WTC11 (cell line): ENCODE measurements at regions not wholly inside any gene's neighbourhood (a gene's known extent, or its start where the extent isn't known, plus 50 kb on each side); places are given as distances from the start of the nearest gene placed in this dataset.

Experiments
- ATAC-seq: fragments of 200-7000 bp; cut with Tn5 transposase; 2 replicates; pipeline ENCODE4 v1.10.0; 2021; ENCODE audit warnings: mild to moderate bottlenecking, moderate library complexity
- CTCF ChIA-PET: fragments of 300-600 bp; sonication (Branson Sonifier 250); formaldehyde crosslinking; loops from one replicate; lab custom pipeline; 2021; ENCODE audit warnings: antibody characterized with exemption; lab: Charles Lee
- POLR2A ChIA-PET: fragments of 350-600 bp; sonication (Branson Sonifier 250); formaldehyde crosslinking; loops from one replicate; lab custom pipeline; 2021; ENCODE audit warnings: antibody characterized with exemption; lab: Charles Lee
- DNase-seq: peaks from one replicate; pipeline ENCODE4 v3.0.0; 2021; ENCODE audit warnings: low spot score
- H3K27ac Mint-ChIP-seq: 2 replicates; pipeline ENCODE4 v1.8.0; 2021; ENCODE audit warnings: mixed read lengths
- H3K27me3 Mint-ChIP-seq: 2 replicates; pipeline ENCODE4 v1.8.0; 2021; ENCODE audit warnings: low read depth, mild to moderate bottlenecking, moderate library complexity, mixed read lengths
- H3K36me3 Mint-ChIP-seq: 2 replicates; pipeline ENCODE4 v1.8.0; 2021; ENCODE audit warnings: mixed read lengths
- H3K4me1 Mint-ChIP-seq: 2 replicates; pipeline ENCODE4 v1.8.0; 2022; ENCODE audit warnings: mixed read lengths
- H3K4me3 Mint-ChIP-seq: 2 replicates; pipeline ENCODE4 v1.8.0; 2021; ENCODE audit warnings: mild to moderate bottlenecking, moderate library complexity, mixed read lengths
- H3K9me3 Mint-ChIP-seq: 2 replicates; pipeline ENCODE4 v1.8.0; 2021; ENCODE audit warnings: mixed read lengths
- CBFB ChIP-seq: sonication (generic); formaldehyde crosslinking; IDR thresholded peaks from 2 replicates; pipeline ENCODE4 v1.8.1; 2022; ENCODE audit warnings: mild to moderate bottlenecking, low read depth, missing genetic modification reagents
- CTCF ChIP-seq: fragments of 200-600 bp; IDR thresholded peaks from 2 replicates; pipeline ENCODE4 v1.8.0; 2022; ENCODE audit warnings: antibody characterized with exemption
- EMX1 ChIP-seq: fragments of 250-450 bp; sonication (Bioruptor Pico); IDR thresholded peaks from 2 replicates; pipeline ENCODE4 v1.8.0; 2021; ENCODE audit warnings: mild to moderate bottlenecking
- FOXP1 ChIP-seq: sonication (generic); formaldehyde crosslinking; IDR thresholded peaks from 2 replicates; pipeline ENCODE4 v1.8.0; 2022; ENCODE audit warnings: missing genetic modification reagents, mild to moderate bottlenecking, moderate library complexity, borderline replicate concordance
- NFYB ChIP-seq: sonication (generic); formaldehyde crosslinking; conservative IDR thresholded peaks from 2 replicates; pipeline ENCODE4 v1.8.0; 2022; ENCODE audit warnings: low read depth, missing genetic modification reagents
- NR3C1 ChIP-seq: sonication (generic); formaldehyde crosslinking; conservative IDR thresholded peaks from 2 replicates; pipeline ENCODE4 v1.8.1; 2023; ENCODE audit warnings: low read depth, mild to moderate bottlenecking, missing genetic modification reagents
- OVOL2 ChIP-seq: fragments of 250-450 bp; sonication (Bioruptor Pico); IDR thresholded peaks from 2 replicates; pipeline ENCODE4 v1.9.0; 2021; ENCODE audit warnings: mild to moderate bottlenecking, borderline replicate concordance
- RELA ChIP-seq: sonication (generic); formaldehyde crosslinking; IDR thresholded peaks from 2 replicates; pipeline ENCODE4 v1.8.1; 2022; ENCODE audit warnings: missing genetic modification reagents, mild to moderate bottlenecking, borderline replicate concordance
- SMAD3 ChIP-seq: sonication (generic); formaldehyde crosslinking; IDR thresholded peaks from 2 replicates; pipeline ENCODE4 v1.8.0; 2022; ENCODE audit warnings: missing genetic modification reagents, mild to moderate bottlenecking, borderline replicate concordance
- USF2 ChIP-seq: sonication (generic); formaldehyde crosslinking; IDR thresholded peaks from 2 replicates; pipeline ENCODE4 v1.8.1; 2023; ENCODE audit warnings: mild to moderate bottlenecking, missing genetic modification reagents, moderate library complexity
- ZBTB21 ChIP-seq: sonication (generic); formaldehyde crosslinking; IDR thresholded peaks from 2 replicates; pipeline ENCODE4 v1.8.1; 2023; ENCODE audit warnings: mild to moderate bottlenecking, missing genetic modification reagents, borderline replicate concordance
- ZBTB43 ChIP-seq: sonication (generic); formaldehyde crosslinking; IDR thresholded peaks from 2 replicates; pipeline ENCODE4 v1.8.1; 2023; ENCODE audit warnings: mild to moderate bottlenecking, missing genetic modification reagents
- ZNF121 ChIP-seq: sonication (generic); formaldehyde crosslinking; IDR thresholded peaks from 2 replicates; pipeline ENCODE4 v1.8.0; 2023; ENCODE audit warnings: missing genetic modification reagents
- ZNF138 ChIP-seq: sonication (generic); formaldehyde crosslinking; conservative IDR thresholded peaks from 2 replicates; pipeline ENCODE4 v1.8.1; 2022; ENCODE audit warnings: mild to moderate bottlenecking, moderate library complexity, missing genetic modification reagents
- ZNF263 ChIP-seq: sonication (generic); formaldehyde crosslinking; IDR thresholded peaks from 2 replicates; pipeline ENCODE4 v1.8.1; 2022; ENCODE audit warnings: low read depth, mild to moderate bottlenecking, moderate library complexity, missing genetic modification reagents
- ZNF317 ChIP-seq: sonication (generic); formaldehyde crosslinking; IDR thresholded peaks from 2 replicates; pipeline ENCODE4 v1.8.1; 2023; ENCODE audit warnings: low read depth, mild to moderate bottlenecking, moderate library complexity, missing genetic modification reagents, borderline replicate concordance
- ZNF512 ChIP-seq: sonication (generic); formaldehyde crosslinking; IDR thresholded peaks from 2 replicates; pipeline ENCODE4 v1.8.1; 2022; ENCODE audit warnings: missing genetic modification reagents, borderline replicate concordance
- ZNF532 ChIP-seq: fragments of 250-450 bp; sonication (Bioruptor Pico); IDR thresholded peaks from 2 replicates; pipeline ENCODE4 v1.9.0; 2021; ENCODE audit warnings: mild to moderate bottlenecking, borderline replicate concordance
- TF ChIP-seq, protein P1 (sequence below): sonication (generic); formaldehyde crosslinking; conservative IDR thresholded peaks from 2 replicates; pipeline ENCODE4 v1.8.1; 2023; ENCODE audit warnings: mild to moderate bottlenecking, low read depth, missing genetic modification reagents, moderate library complexity
- TF ChIP-seq, protein P2 (sequence below): fragments of 250-450 bp; sonication (Bioruptor Pico); conservative IDR thresholded peaks from 2 replicates; pipeline ENCODE4 v1.9.0; 2021; ENCODE audit warnings: mild to moderate bottlenecking
- TF ChIP-seq, protein P3 (sequence below): sonication (generic); formaldehyde crosslinking; IDR thresholded peaks from 2 replicates; pipeline ENCODE4 v1.8.0; 2022; ENCODE audit warnings: mild to moderate bottlenecking, missing genetic modification reagents

GRCh38 chr12:131195796-131196195, 242.1 kb downstream of the ADGRD1 start (continued):
- TF ChIP-seq, protein P1, sequence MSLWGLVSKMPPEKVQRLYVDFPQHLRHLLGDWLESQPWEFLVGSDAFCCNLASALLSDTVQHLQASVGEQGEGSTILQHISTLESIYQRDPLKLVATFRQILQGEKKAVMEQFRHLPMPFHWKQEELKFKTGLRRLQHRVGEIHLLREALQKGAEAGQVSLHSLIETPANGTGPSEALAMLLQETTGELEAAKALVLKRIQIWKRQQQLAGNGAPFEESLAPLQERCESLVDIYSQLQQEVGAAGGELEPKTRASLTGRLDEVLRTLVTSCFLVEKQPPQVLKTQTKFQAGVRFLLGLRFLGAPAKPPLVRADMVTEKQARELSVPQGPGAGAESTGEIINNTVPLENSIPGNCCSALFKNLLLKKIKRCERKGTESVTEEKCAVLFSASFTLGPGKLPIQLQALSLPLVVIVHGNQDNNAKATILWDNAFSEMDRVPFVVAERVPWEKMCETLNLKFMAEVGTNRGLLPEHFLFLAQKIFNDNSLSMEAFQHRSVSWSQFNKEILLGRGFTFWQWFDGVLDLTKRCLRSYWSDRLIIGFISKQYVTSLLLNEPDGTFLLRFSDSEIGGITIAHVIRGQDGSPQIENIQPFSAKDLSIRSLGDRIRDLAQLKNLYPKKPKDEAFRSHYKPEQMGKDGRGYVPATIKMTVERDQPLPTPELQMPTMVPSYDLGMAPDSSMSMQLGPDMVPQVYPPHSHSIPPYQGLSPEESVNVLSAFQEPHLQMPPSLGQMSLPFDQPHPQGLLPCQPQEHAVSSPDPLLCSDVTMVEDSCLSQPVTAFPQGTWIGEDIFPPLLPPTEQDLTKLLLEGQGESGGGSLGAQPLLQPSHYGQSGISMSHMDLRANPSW = no peak
- TF ChIP-seq ZNF121 (CRISPR knock-in tag) (no peak), RELA (no peak), CTCF (no peak), ZNF317 (no peak), NR3C1 (CRISPR knock-in tag) (no peak), ZNF263 (CRISPR knock-in tag) (no peak)

- CTCF ChIA-PET = no interaction called here
- Mint-ChIP-seq H3K36me3 (0 out of 2 replicates have a peak, but pooled peaks cover 3% of the 10 kb centered on the region), H3K27me3 (peaks cover 9% of the 10 kb centered on the region), H3K4me1 (no peaks in the 10 kb centered on the region), H3K9me3 (peaks cover 36% of the 10 kb centered on the region), H3K4me3 (no peak overlapping the region), H3K27ac (no peak overlapping the region)
- POLR2A ChIA-PET = no interaction called here
- DNase-seq (no peak), ATAC-seq (no peak)
- TF ChIP-seq, protein P2, sequence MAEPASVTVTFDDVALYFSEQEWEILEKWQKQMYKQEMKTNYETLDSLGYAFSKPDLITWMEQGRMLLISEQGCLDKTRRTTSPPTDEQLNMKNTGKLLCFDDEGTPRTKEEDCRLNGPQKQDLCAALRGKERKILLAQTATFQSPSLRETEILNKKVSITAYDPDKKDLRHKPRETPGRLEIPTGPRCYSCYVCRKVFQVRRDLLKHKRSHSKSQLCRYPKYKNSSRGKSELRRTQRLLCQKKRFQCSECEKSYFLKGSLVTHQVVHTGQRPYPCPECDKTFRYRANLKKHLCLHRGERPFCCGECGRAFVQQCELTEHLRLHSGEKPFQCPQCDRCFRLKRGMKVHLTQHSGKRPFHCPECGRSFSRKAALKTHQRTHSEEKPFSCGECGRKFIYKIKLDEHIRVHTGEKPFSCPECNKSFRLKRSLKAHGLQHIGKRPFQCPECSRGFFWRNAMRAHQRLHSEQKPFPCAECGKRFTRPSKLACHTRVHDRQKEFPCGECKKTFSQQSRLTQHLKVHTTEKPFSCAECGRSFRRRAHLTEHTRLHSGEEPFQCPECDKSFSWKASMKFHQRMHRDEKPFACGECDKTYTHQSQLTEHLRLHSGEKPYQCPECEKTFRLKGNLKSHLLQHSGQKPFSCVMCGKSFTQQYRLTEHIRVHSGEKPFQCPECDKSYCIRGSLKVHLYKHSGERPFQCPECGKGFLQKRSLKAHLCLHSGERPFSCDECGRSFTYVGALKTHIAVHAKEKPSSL (CRISPR knock-in tag) = no peak
- no peak for TF ChIP-seq ZBTB43 (CRISPR knock-in tag)
- no peak for TF ChIP-seq USF2 (CRISPR knock-in tag)
- TF ChIP-seq OVOL2 (CRISPR knock-in tag) = no peak
- no peak for TF ChIP-seq NFYB (CRISPR knock-in tag)
- no peak for TF ChIP-seq EMX1 (CRISPR knock-in tag)
- no peak for TF ChIP-seq ZBTB21 (CRISPR knock-in tag)
- no peak for TF ChIP-seq ZNF532 (CRISPR knock-in tag)
- TF ChIP-seq, protein P3, sequence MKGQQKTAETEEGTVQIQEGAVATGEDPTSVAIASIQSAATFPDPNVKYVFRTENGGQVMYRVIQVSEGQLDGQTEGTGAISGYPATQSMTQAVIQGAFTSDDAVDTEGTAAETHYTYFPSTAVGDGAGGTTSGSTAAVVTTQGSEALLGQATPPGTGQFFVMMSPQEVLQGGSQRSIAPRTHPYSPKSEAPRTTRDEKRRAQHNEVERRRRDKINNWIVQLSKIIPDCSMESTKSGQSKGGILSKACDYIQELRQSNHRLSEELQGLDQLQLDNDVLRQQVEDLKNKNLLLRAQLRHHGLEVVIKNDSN (CRISPR knock-in tag) = no peak
- no peak for TF ChIP-seq CBFB (CRISPR knock-in tag)
- TF ChIP-seq ZNF138 (CRISPR knock-in tag) = no peak
- TF ChIP-seq ZNF512 = no peak
- TF ChIP-seq FOXP1 (CRISPR knock-in tag) = no peak
- no peak for TF ChIP-seq SMAD3 (CRISPR knock-in tag)
Observed at GRCh38 chr12:131196220-131196619, 242.5 kb downstream of the ADGRD1 start.
